GM12874 (cell line): ENCODE measurements at regions not wholly inside any gene's neighbourhood (a gene's known extent, or its start where the extent isn't known, plus 50 kb on each side); places are given as distances from the start of the nearest gene placed in this dataset.

Experiments used
- TF ChIP-seq, protein P1 (sequence below): IDR thresholded peaks from 2 replicates; pipeline ENCODE4 v1.5.1; 2011; ENCODE audit warnings: low read depth, mild to moderate bottlenecking, control low read depth, low read length, moderate library complexity; ENCODE audit not compliant: insufficient read depth

DNA sequence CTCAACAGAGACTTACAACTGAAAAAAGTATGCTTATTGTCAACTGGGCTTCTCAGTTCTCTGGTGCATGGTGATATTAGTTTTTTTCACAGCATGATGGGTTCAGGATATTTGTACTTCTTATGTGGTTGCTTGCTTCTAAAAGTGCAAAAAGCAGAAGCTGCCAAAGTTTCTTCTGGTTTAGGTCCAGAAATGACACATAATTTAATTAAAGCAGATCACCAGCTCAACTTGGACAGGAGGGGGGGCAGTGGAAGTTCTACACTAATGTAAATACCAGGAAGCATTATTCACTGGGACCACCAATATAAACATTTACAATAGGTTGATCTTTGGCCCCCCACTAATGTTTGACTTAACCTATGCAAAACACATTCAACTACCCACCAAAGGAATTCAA lies 354.8 kb upstream of the BRINP3 start:
- TF ChIP-seq, protein P1, sequence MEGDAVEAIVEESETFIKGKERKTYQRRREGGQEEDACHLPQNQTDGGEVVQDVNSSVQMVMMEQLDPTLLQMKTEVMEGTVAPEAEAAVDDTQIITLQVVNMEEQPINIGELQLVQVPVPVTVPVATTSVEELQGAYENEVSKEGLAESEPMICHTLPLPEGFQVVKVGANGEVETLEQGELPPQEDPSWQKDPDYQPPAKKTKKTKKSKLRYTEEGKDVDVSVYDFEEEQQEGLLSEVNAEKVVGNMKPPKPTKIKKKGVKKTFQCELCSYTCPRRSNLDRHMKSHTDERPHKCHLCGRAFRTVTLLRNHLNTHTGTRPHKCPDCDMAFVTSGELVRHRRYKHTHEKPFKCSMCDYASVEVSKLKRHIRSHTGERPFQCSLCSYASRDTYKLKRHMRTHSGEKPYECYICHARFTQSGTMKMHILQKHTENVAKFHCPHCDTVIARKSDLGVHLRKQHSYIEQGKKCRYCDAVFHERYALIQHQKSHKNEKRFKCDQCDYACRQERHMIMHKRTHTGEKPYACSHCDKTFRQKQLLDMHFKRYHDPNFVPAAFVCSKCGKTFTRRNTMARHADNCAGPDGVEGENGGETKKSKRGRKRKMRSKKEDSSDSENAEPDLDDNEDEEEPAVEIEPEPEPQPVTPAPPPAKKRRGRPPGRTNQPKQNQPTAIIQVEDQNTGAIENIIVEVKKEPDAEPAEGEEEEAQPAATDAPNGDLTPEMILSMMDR = no peak

DNA sequence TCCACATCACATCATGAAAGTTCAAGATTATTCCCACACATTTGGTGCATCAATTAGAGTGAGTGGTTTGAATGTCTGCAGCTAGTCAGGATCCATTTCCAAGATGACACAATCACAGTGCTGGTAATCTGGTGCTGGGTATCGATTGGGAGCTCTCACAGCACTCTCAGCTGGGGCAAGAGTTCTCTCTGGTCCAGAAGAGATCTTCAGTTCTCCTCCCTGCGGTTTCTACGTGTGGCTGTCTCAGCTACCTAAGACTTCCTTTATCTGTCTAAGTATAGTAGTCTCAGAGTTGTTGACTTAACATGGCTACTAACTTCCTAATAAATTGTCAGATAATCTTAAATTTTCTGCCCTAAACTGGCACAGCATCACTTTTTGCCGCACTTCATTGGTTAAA lies 358.0 kb upstream of the BRINP3 start:
- TF ChIP-seq, protein P1 = no peak

GRCh38 chr1:190837888-190838287 lies 360.2 kb upstream of the BRINP3 start:
- TF ChIP-seq, protein P1 = no peak

DNA sequence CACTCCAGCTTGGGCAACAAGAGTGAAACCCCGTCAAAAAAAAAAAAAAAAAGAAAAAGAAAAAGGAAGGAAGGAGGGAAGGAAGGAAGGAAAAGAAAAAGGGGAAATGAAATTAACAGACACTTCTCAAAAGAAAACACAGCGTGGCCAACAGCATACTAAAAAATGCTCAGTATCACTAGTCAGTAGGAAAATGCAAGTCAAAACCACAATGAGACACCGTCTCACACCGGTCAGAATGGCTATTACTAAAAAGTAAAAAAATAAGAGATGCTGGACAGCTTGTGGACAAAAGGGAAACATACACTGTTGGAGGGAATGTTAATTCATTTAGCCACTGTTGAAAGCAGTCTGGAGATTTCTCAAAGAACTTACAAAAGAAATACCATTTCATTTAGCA lies 369.5 kb upstream of the BRINP3 start:
- TF ChIP-seq, protein P1 = no peak

- TF ChIP-seq, protein P1 = no peak
Observed at GRCh38 chr1:190849346-190849745, 371.7 kb upstream of the BRINP3 start.

GRCh38 chr1:190852611-190853010 lies 374.9 kb upstream of the BRINP3 start:
- TF ChIP-seq, protein P1 = no peak

- TF ChIP-seq, protein P1 = no peak
Observed at GRCh38 chr1:190858140-190858539, 380.5 kb upstream of the BRINP3 start.
